Activated B cell treated with CpG ODN at 0.5 μM for 24 hours (primary cell): ENCODE measurements at regions not wholly inside any gene's neighbourhood (a gene's known extent, or its start where the extent isn't known, plus 50 kb on each side); places are given as distances from the start of the nearest gene placed in this dataset.

Experiments used
- ATAC-seq: fragments of 200-7000 bp; cut with Tn5 transposase; one replicate; pipeline ENCODE4 v1.10.0; 2021; ENCODE audit warnings: low read depth, mild to moderate bottlenecking, moderate library complexity
- CTCF ChIA-PET: fragments of 350-600 bp; sonication (Branson Sonifier 250); formaldehyde crosslinking; loops from one replicate; lab custom pipeline; 2021; ENCODE audit warnings: antibody characterized with exemption; lab: Charles Lee
- POLR2A ChIA-PET: fragments of 350-600 bp; sonication (Branson Sonifier 250); formaldehyde crosslinking; loops from one replicate; lab custom pipeline; 2021; ENCODE audit warnings: antibody characterized with exemption; lab: Charles Lee
- DNase-seq: peaks from one replicate; pipeline ENCODE4 v3.0.0; 2022
- H3K27ac Mint-ChIP-seq: one replicate; pipeline ENCODE4 v1.8.0; 2020; ENCODE audit warnings: mixed read lengths
- H3K27me3 Mint-ChIP-seq: one replicate; pipeline ENCODE4 v1.8.0; 2021; ENCODE audit warnings: mixed read lengths
- H3K36me3 Mint-ChIP-seq: one replicate; pipeline ENCODE4 v1.8.0; 2021; ENCODE audit warnings: low read depth, mixed read lengths
- H3K4me1 Mint-ChIP-seq: one replicate; pipeline ENCODE4 v1.8.0; 2021; ENCODE audit warnings: mixed read lengths
- H3K4me3 Mint-ChIP-seq: one replicate; pipeline ENCODE4 v1.8.0; 2020; ENCODE audit warnings: mild to moderate bottlenecking, mixed read lengths
- H3K9me3 Mint-ChIP-seq: one replicate; pipeline ENCODE4 v1.8.0; 2020; ENCODE audit warnings: mixed read lengths
- intact Hi-C: fragments of 100-400 bp; cut with micrococcal nuclease; formaldehyde crosslinking; loops from one replicate; pipeline ENCODE4 v1.15.1; 2024
- TF ChIP-seq, protein P1 (sequence below): fragments of 200-600 bp; IDR thresholded peaks from one replicate; pipeline ENCODE4 v1.8.0; 2022; ENCODE audit warnings: antibody characterized with exemption, mild to moderate bottlenecking

DNA sequence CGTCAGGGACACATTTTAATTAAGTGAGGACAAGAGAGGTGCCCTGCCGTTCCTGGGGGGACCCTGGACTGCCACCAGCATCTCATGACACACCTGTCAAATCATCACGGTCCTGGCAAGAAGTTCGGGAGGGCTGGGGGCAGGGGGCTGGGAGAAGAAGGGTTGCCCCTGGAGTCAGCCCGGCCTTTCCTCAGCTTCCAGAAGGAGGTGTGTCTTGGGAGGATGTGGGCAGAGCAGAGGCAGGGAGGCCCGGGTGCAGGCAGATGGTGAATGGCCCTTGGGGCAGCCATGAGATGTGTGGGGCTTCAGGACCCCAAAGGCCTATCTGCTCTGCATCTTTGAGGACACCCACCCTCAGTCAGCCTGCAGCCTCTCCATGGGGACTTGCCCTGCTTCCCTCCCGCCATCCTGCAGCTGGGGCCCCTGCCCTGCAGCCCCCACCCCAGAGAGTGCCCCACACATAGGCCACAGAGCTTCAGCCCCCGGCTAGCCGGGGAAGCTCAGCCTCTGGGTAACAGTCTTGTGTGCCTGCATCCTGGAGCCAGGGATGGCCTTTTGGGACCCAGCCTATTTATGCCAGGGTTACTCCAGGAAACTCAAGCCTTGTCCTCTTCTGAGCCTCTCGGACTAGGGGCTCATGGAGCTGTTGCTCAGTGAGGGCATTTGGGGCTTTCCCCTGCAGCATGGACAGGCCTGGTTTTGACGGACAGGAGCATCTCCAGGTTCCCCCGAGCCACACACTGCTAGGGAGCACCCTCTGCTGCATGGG, 178.5 kb downstream of the KIF26A start:
- ATAC-seq (no peak), DNase-seq (no peak)
- no peaks in the 10 kb centered on the region for H3K9me3 Mint-ChIP-seq
- ChIA-PET POLR2A (no interaction called here), CTCF (no interaction called here)
- H3K27me3 Mint-ChIP-seq = peaks cover 4% of the 10 kb centered on the region
- no peak overlapping the region for H3K27ac Mint-ChIP-seq
- no peaks in the 10 kb centered on the region for H3K4me1 Mint-ChIP-seq
- TF ChIP-seq, protein P1, sequence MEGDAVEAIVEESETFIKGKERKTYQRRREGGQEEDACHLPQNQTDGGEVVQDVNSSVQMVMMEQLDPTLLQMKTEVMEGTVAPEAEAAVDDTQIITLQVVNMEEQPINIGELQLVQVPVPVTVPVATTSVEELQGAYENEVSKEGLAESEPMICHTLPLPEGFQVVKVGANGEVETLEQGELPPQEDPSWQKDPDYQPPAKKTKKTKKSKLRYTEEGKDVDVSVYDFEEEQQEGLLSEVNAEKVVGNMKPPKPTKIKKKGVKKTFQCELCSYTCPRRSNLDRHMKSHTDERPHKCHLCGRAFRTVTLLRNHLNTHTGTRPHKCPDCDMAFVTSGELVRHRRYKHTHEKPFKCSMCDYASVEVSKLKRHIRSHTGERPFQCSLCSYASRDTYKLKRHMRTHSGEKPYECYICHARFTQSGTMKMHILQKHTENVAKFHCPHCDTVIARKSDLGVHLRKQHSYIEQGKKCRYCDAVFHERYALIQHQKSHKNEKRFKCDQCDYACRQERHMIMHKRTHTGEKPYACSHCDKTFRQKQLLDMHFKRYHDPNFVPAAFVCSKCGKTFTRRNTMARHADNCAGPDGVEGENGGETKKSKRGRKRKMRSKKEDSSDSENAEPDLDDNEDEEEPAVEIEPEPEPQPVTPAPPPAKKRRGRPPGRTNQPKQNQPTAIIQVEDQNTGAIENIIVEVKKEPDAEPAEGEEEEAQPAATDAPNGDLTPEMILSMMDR = no peak
- intact Hi-C loops = no loop called here
- H3K4me3 Mint-ChIP-seq = no peak overlapping the region
- H3K36me3 Mint-ChIP-seq = no peaks in the 10 kb centered on the region

GRCh38 chr14:104317492-104317805, 179.1 kb downstream of the KIF26A start:
- intact Hi-C loops = no loop called here
- Mint-ChIP-seq H3K27me3 (peaks cover 5% of the 10 kb centered on the region), H3K9me3 (no peaks in the 10 kb centered on the region), H3K36me3 (no peaks in the 10 kb centered on the region), H3K4me3 (no peak overlapping the region), H3K4me1 (no peaks in the 10 kb centered on the region), H3K27ac (no peak overlapping the region)
- TF ChIP-seq, protein P1 = no peak
- POLR2A ChIA-PET = no interaction called here
- ATAC-seq (no peak), DNase-seq (no peak)
- CTCF ChIA-PET = no interaction called here

GRCh38 chr14:104317975-104318557, 179.7 kb downstream of the KIF26A start:
- intact Hi-C loops = no loop called here
- TF ChIP-seq, protein P1 = no peak
- Mint-ChIP-seq H3K27me3 (peaks cover 7% of the 10 kb centered on the region), H3K27ac (no peak overlapping the region), H3K4me1 (no peaks in the 10 kb centered on the region), H3K36me3 (no peaks in the 10 kb centered on the region), H3K9me3 (no peaks in the 10 kb centered on the region), H3K4me3 (no peak overlapping the region)
- no peak for ATAC-seq
- ChIA-PET POLR2A (no interaction called here), CTCF (no interaction called here)
- no peak for DNase-seq

DNA sequence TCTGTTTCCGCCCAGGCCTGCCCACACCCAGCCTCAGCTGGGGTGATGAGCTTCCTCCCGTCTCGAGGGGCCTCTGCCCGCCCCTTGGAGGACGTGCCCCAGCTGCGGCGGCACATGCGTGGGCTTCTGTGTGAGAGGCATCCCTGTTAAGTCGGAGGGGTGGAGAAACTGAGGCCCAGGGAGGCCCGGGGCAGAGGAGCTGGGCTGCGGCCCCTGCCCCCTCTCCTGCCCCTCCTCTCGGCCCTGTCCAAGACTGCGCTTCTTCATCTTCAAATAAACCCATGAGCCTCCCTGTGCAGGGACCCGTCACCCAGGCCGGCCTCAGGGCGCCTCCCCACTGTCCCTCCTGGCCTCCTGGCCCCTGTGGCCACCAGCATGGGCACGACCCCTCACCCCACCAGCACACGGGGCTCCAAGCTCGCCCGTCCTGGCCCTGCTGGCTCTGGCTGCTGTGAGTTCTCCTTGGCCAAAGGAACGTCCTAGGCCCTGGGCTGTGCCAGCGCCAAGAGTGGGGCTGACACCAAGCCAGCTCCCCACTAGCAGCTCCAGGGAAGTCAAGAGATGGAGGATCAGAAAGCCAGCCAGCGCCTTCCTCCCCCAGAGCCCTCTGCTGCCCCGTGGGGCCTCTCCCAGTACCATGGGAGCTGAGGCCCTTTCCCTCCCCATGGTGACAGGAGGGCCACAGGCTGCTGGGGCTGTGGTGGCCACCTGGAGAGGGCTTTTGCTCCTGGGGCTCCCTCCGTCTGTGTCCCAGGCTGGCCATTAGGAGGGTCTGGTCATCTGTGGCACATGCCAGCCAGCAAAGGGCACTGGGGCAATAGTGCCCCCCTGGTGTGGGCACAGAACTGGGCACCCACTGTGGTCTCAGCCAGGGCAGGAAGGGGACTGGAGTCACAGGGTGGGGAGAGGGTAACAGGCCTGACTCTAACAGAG, 180.4 kb downstream of the KIF26A start:
- Mint-ChIP-seq H3K4me1 (no peaks in the 10 kb centered on the region), H3K36me3 (no peaks in the 10 kb centered on the region), H3K27ac (no peak overlapping the region), H3K9me3 (no peaks in the 10 kb centered on the region), H3K27me3 (peaks cover 7% of the 10 kb centered on the region), H3K4me3 (no peak overlapping the region)
- POLR2A ChIA-PET = no interaction called here
- DNase-seq (peak; percentile 9), ATAC-seq (no peak)
- intact Hi-C loops = no loop called here
- TF ChIP-seq, protein P1 = no peak
- CTCF ChIA-PET = no interaction called here
